Ovary (tissue), 3 donors: ENCODE measurements at regions not wholly inside any gene's neighbourhood (a gene's known extent, or its start where the extent isn't known, plus 50 kb on each side); places are given as distances from the start of the nearest gene placed in this dataset.

Experiments
- POLR2A ChIP-seq: fragments of 450-650 bp; IDR thresholded peaks from one replicate; pipeline ENCODE4 v1.6.1; 2017; ENCODE audit warnings: antibody characterized with exemption, mild to moderate bottlenecking, moderate library complexity
- TF ChIP-seq, protein P1 (sequence below), 3 donors: fragments of 450-650 bp in 2 of 3; fragments of 200-600 bp in 1 of 3; IDR thresholded peaks; one replicate each; pipeline versions ENCODE4 v1.5.1 to v1.8.0; 2016 to 2022; ENCODE audit warnings: antibody characterized with exemption in 3 of 3, mild to moderate bottlenecking in 1 of 3
- donor health status: DM: no; HTN: no; CAD: no.

- TF ChIP-seq, protein P1, sequence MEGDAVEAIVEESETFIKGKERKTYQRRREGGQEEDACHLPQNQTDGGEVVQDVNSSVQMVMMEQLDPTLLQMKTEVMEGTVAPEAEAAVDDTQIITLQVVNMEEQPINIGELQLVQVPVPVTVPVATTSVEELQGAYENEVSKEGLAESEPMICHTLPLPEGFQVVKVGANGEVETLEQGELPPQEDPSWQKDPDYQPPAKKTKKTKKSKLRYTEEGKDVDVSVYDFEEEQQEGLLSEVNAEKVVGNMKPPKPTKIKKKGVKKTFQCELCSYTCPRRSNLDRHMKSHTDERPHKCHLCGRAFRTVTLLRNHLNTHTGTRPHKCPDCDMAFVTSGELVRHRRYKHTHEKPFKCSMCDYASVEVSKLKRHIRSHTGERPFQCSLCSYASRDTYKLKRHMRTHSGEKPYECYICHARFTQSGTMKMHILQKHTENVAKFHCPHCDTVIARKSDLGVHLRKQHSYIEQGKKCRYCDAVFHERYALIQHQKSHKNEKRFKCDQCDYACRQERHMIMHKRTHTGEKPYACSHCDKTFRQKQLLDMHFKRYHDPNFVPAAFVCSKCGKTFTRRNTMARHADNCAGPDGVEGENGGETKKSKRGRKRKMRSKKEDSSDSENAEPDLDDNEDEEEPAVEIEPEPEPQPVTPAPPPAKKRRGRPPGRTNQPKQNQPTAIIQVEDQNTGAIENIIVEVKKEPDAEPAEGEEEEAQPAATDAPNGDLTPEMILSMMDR (IDR thresholded peaks at IDR 0.05): no peak
- TF ChIP-seq POLR2A: no peak
Measured at GRCh38 chr3:159840703-159841299, 147.8 kb upstream of the IL12A start.
